NCI-H128 (cell line): ENCODE measurements at regions not wholly inside any gene's neighbourhood (a gene's known extent, or its start where the extent isn't known, plus 50 kb on each side); places are given as distances from the start of the nearest gene placed in this dataset.

Experiments
- DNase-seq: peaks from one replicate; lab custom pipeline; 2025; ENCODE audit not compliant: unreplicated experiment; lab: John Stamatoyannopoulos, UW

- no peak for DNase-seq
Measured at GRCh38 chr2:221156062-221156734, 415.9 kb downstream of the EPHA4 start.

GRCh38 chr2:221161186-221161585 is 410.9 kb downstream of the EPHA4 start:
- DNase-seq: no peak

- peak; percentile 23 for DNase-seq
Measured at GRCh38 chr2:221166292-221166691, 405.8 kb downstream of the EPHA4 start.

GRCh38 chr2:221167561-221167960 is 404.5 kb downstream of the EPHA4 start:
- no peak for DNase-seq

- no peak for DNase-seq
Measured at GRCh38 chr2:221169724-221170123, 402.4 kb downstream of the EPHA4 start.

GRCh38 chr2:221170548-221170947 is 401.6 kb downstream of the EPHA4 start:
- DNase-seq: no peak

GRCh38 chr2:221176667-221177066 is 395.4 kb downstream of the EPHA4 start:
- DNase-seq: no peak

- no peak for DNase-seq
Measured at GRCh38 chr2:221178139-221178538, 394.0 kb downstream of the EPHA4 start.

GRCh38 chr2:221186873-221187272 is 385.2 kb downstream of the EPHA4 start:
- DNase-seq: no peak

- no peak for DNase-seq
Measured at GRCh38 chr2:221189431-221190067, 382.6 kb downstream of the EPHA4 start.

- no peak for DNase-seq
Measured at GRCh38 chr2:221195829-221196228, 376.3 kb downstream of the EPHA4 start.

GRCh38 chr2:221197225-221197856 is 374.8 kb downstream of the EPHA4 start:
- DNase-seq: no peak

- no peak for DNase-seq
Measured at GRCh38 chr2:221198309-221198708, 373.8 kb downstream of the EPHA4 start.

- DNase-seq: no peak
Measured at GRCh38 chr2:221200184-221200839, 371.8 kb downstream of the EPHA4 start.

- no peak for DNase-seq
Measured at GRCh38 chr2:221202431-221202830, 369.7 kb downstream of the EPHA4 start.

- no peak for DNase-seq
Measured at GRCh38 chr2:221203125-221203524, 369.0 kb downstream of the EPHA4 start.

GRCh38 chr2:221203856-221204255 is 368.2 kb downstream of the EPHA4 start:
- DNase-seq: peak; percentile 26

- no peak for DNase-seq
Measured at GRCh38 chr2:221204699-221205098, 367.4 kb downstream of the EPHA4 start.

- no peak for DNase-seq
Measured at GRCh38 chr2:221205103-221205673, 366.9 kb downstream of the EPHA4 start.

GRCh38 chr2:221210686-221211085 is 361.4 kb downstream of the EPHA4 start:
- DNase-seq: no peak

- DNase-seq: no peak
Measured at GRCh38 chr2:221211653-221212052, 360.5 kb downstream of the EPHA4 start.
